H9 (cell line): ENCODE measurements at regions not wholly inside any gene's neighbourhood (a gene's known extent, or its start where the extent isn't known, plus 50 kb on each side); places are given as distances from the start of the nearest gene placed in this dataset.

Experiments used
- DNase-seq: peaks from one replicate; pipeline ENCODE4 v3.0.0-alpha.2; 2017
- H2AFZ ChIP-seq: one replicate; pipeline ENCODE4 v1.6.1; 2013; ENCODE audit warnings: mild to moderate bottlenecking, low read length, control low read depth, moderate library complexity
- H2AK5ac ChIP-seq: 2 replicates; pipeline ENCODE4 v1.6.1; 2013; ENCODE audit warnings: low read length, control low read depth, mixed read lengths; ENCODE audit not compliant: insufficient read length
- H2BK120ac ChIP-seq: one replicate; pipeline ENCODE4 v1.6.1; 2013; ENCODE audit warnings: low read depth, mild to moderate bottlenecking, low read length, control low read depth, inconsistent platforms; ENCODE audit not compliant: poor library complexity, severe bottlenecking
- H2BK12ac ChIP-seq: 2 replicates; pipeline ENCODE4 v1.6.1; 2013; ENCODE audit warnings: low read length, control low read depth, mixed read lengths, low read depth; ENCODE audit not compliant: insufficient read length
- H2BK15ac ChIP-seq: 2 replicates; pipeline ENCODE4 v1.6.1; 2013; ENCODE audit warnings: low read depth, low read length, control low read depth
- H2BK20ac ChIP-seq: one replicate; pipeline ENCODE4 v1.6.1; 2013; ENCODE audit warnings: low read depth, mild to moderate bottlenecking, low read length, control low read depth, inconsistent platforms; ENCODE audit not compliant: poor library complexity, severe bottlenecking
- H2BK5ac ChIP-seq: 2 replicates; pipeline ENCODE4 v1.6.1; 2013; ENCODE audit warnings: low read length, control low read depth, mixed read lengths; ENCODE audit not compliant: insufficient read length
- H3K14ac ChIP-seq: 2 replicates; pipeline ENCODE4 v1.6.1; 2013; ENCODE audit warnings: low read length, control low read depth; ENCODE audit not compliant: insufficient read depth
- H3K18ac ChIP-seq: 2 replicates; pipeline ENCODE4 v1.6.1; 2013; ENCODE audit warnings: low read depth, mild to moderate bottlenecking, mixed read lengths, low read length, control low read depth; ENCODE audit not compliant: insufficient read length
- H3K23ac ChIP-seq: 2 replicates; pipeline ENCODE4 v1.6.1; 2013; ENCODE audit warnings: low read length, control low read depth, mixed read lengths, low read depth; ENCODE audit not compliant: insufficient read length
- H3K23me2 ChIP-seq: 2 replicates; pipeline ENCODE4 v1.6.1; 2013; ENCODE audit warnings: low read depth, mild to moderate bottlenecking, mixed read lengths, low read length, control low read depth; ENCODE audit not compliant: insufficient read length, poor library complexity, severe bottlenecking
- H3K27ac ChIP-seq: 2 replicates; pipeline ENCODE4 v1.5.1; 2013; ENCODE audit warnings: low read length, control low read depth, mixed read lengths, low read depth; ENCODE audit not compliant: insufficient read length
- H3K27me3 ChIP-seq: 2 replicates; pipeline ENCODE4 v1.6.1; 2013; ENCODE audit warnings: low read length, control low read depth, inconsistent platforms; ENCODE audit not compliant: insufficient read depth
- H3K4ac ChIP-seq: 2 replicates; pipeline ENCODE4 v1.6.1; 2013; ENCODE audit warnings: low read depth, mild to moderate bottlenecking, control low read depth, inconsistent platforms, low read length, moderate library complexity
- H3K4me1 ChIP-seq: 2 replicates; pipeline ENCODE4 v1.6.1; 2013; ENCODE audit warnings: low read length, control low read depth, inconsistent platforms; ENCODE audit not compliant: insufficient read depth
- H3K4me2 ChIP-seq: 2 replicates; pipeline ENCODE4 v1.6.1; 2013; ENCODE audit warnings: low read length, control low read depth, mixed read lengths; ENCODE audit not compliant: insufficient read length, insufficient read depth
- H3K56ac ChIP-seq: 2 replicates; pipeline ENCODE4 v1.6.1; 2013; ENCODE audit warnings: low read depth, mild to moderate bottlenecking, mixed read lengths, low read length, control low read depth; ENCODE audit not compliant: insufficient read length
- H3K79me1 ChIP-seq: 2 replicates; pipeline ENCODE4 v1.6.1; 2013; ENCODE audit warnings: low read depth, mild to moderate bottlenecking, moderate library complexity, low read length, control low read depth, inconsistent platforms; ENCODE audit not compliant: insufficient read depth, poor library complexity, severe bottlenecking
- H3K79me2 ChIP-seq: 2 replicates; pipeline ENCODE4 v1.6.1; 2013; ENCODE audit warnings: low read length, control low read depth, inconsistent platforms; ENCODE audit not compliant: insufficient read depth
- H3K9ac ChIP-seq: 2 replicates; pipeline ENCODE4 v1.6.1; 2013; ENCODE audit warnings: low read length, control low read depth, mixed read lengths; ENCODE audit not compliant: insufficient read length; ENCODE audit errors: extremely low read depth
- H3K9me3 ChIP-seq: one replicate; pipeline ENCODE4 v1.6.1; 2013; ENCODE audit warnings: low read depth, low read length, inconsistent platforms; ENCODE audit not compliant: control insufficient read depth
- H3T11ph ChIP-seq: one replicate; pipeline ENCODE4 v1.6.1; 2013; ENCODE audit warnings: mild to moderate bottlenecking, low read length, control low read depth, inconsistent platforms
- H4K20me1 ChIP-seq: one replicate; pipeline ENCODE4 v1.6.1; 2013; ENCODE audit not compliant: control insufficient read depth, insufficient read length, insufficient read depth
- H4K5ac ChIP-seq: 2 replicates; pipeline ENCODE4 v1.6.1; 2013; ENCODE audit warnings: low read depth, mild to moderate bottlenecking, mixed read lengths, low read length, control low read depth; ENCODE audit not compliant: insufficient read length
- H4K8ac ChIP-seq: replicated peaks from 2 replicates; pipeline ENCODE4 v1.6.1; 2013; ENCODE audit warnings: low read length, control low read depth, mixed read lengths, low read depth; ENCODE audit not compliant: insufficient read length
- H4K91ac ChIP-seq: 2 replicates; pipeline ENCODE4 v1.6.1; 2013; ENCODE audit warnings: low read depth, mild to moderate bottlenecking, moderate library complexity, mixed read lengths, low read length, control low read depth; ENCODE audit not compliant: insufficient read length
- H3K27ac Mint-ChIP-seq, 3 experiments: 2 replicates in 2 of 3; 3 replicates in 1 of 3; pipeline ENCODE4 v1.8.0; 2020 to 2021; ENCODE audit warnings: mixed read lengths in 3 of 3, mild to moderate bottlenecking in 1 of 3, moderate library complexity in 1 of 3
- H3K27me3 Mint-ChIP-seq: 2 replicates; pipeline ENCODE4 v1.8.0; 2021; ENCODE audit warnings: low read depth, mild to moderate bottlenecking, moderate library complexity, mixed read lengths
- H3K36me3 Mint-ChIP-seq, 3 experiments: 2 replicates in 2 of 3; 3 replicates in 1 of 3; pipeline ENCODE4 v1.8.0; 2020 to 2021; ENCODE audit warnings: low read depth in 3 of 3, mixed read lengths in 3 of 3; ENCODE audit not compliant: insufficient read depth in 1 of 3
- H3K4me1 Mint-ChIP-seq, 2 experiments: 2 replicates each; pipeline ENCODE4 v1.8.0; 2020; ENCODE audit warnings: mixed read lengths in 2 of 2
- H3K4me3 Mint-ChIP-seq, 2 experiments: 2 replicates in 1 of 2; 3 replicates in 1 of 2; pipeline ENCODE4 v1.8.0; 2020 to 2021; ENCODE audit warnings: mild to moderate bottlenecking in 2 of 2, mixed read lengths in 2 of 2, moderate library complexity in 1 of 2
- H3K9me3 Mint-ChIP-seq, 2 experiments: 2 replicates in 1 of 2; 3 replicates in 1 of 2; pipeline ENCODE4 v1.8.0; 2020; ENCODE audit warnings: mild to moderate bottlenecking in 2 of 2, mixed read lengths in 2 of 2, moderate library complexity in 1 of 2
- CTCF ChIP-seq: fragments of 200-600 bp; sonication (generic); conservative IDR thresholded peaks from 3 replicates; pipeline ENCODE4 v1.8.0; 2021; ENCODE audit warnings: antibody characterized with exemption, mild to moderate bottlenecking
- WGBS: extraction: QIAGEN DNeasy Blood & Tissue Kit; methylation state at CpG from one replicate; pipeline ENCODE4 v1.1.7; 2013; ENCODE audit warnings: missing lambda C conversion rate, low lambda C conversion rate, mixed read lengths; ENCODE audit not compliant: insufficient read length; ENCODE audit errors: extremely low coverage; 5-methylcytosine and 5-hydroxymethylcytosine counted together

GRCh38 chr16:65895906-65896305, 470.6 kb upstream of the CDH5 start:
- Histone ChIP-seq H4K5ac (no peak overlapping the region), H3K18ac (no peak overlapping the region), H3K56ac (no peak overlapping the region), H3K79me1 (no peaks in the 10 kb centered on the region), H2BK5ac (no peak overlapping the region), H3K9ac (no peak overlapping the region), H3K9me3 (no peaks in the 10 kb centered on the region), H2BK120ac (no peak overlapping the region), H4K20me1 (no peaks in the 10 kb centered on the region), H2BK15ac (no peak overlapping the region), H3T11ph (no peak overlapping the region), H2AFZ (no peak overlapping the region), H3K27me3 (no peaks in the 10 kb centered on the region), H2BK12ac (no peak overlapping the region), H3K79me2 (no peaks in the 10 kb centered on the region), H2AK5ac (no peak overlapping the region), H3K4me1 (peaks cover 4% of the 10 kb centered on the region; the same call in 1 of the 2 replicates), H3K23me2 (no peaks in the 10 kb centered on the region), H3K4me2 (no peak overlapping the region), H4K8ac (no peak overlapping the region), H4K91ac (no peak overlapping the region), H2BK20ac (no peak overlapping the region), H3K14ac (no peak overlapping the region), H3K23ac (no peak overlapping the region), H3K4ac (no peak overlapping the region), H3K27ac (no peak overlapping the region)
- H3K36me3 Mint-ChIP-seq = peaks cover 0 to 7% (median 2%) of the 10 kb centered on the region in 3 experiments; a peak in 4 of 7 replicates
- peaks cover 6 to 7% of the 10 kb centered on the region in 2 experiments; a peak in 4 of 5 replicates for H3K9me3 Mint-ChIP-seq
- no peak overlapping the region for H3K4me3 Mint-ChIP-seq
- no CpG with 5 or more reads among the region's 1 CpG for WGBS
- no peak for TF ChIP-seq CTCF
- DNase-seq = no peak
- no peak overlapping the region for H3K27ac Mint-ChIP-seq
- H3K4me1 Mint-ChIP-seq = peaks cover 17 to 22% of the 10 kb centered on the region in 2 experiments
- H3K27me3 Mint-ChIP-seq = no peaks in the 10 kb centered on the region; the same call in none of the 2 replicates
